H1 (cell line): ENCODE measurements at regions not wholly inside any gene's neighbourhood (a gene's known extent, or its start where the extent isn't known, plus 50 kb on each side); places are given as distances from the start of the nearest gene placed in this dataset.

Experiments used
- CTCF ChIA-PET: fragments of 300-600 bp; sonication (Branson Sonifier 250); formaldehyde crosslinking; loops from one replicate; lab custom pipeline; 2021; ENCODE audit not compliant: partially characterized antibody; lab: Charles Lee
- POLR2A ChIA-PET: fragments of 300-600 bp; sonication (Branson Sonifier 250); formaldehyde crosslinking; loops from one replicate; lab custom pipeline; 2021; ENCODE audit warnings: inconsistent platforms; ENCODE audit not compliant: partially characterized antibody; lab: Charles Lee
- DNase-seq, 2 experiments: peaks; one replicate each; pipeline versions ENCODE4 v3.0.0 to v3.0.0-alpha.2; 2010 to 2022; ENCODE audit warnings: low spot score in 2 of 2, low read depth in 1 of 2, mixed read lengths in 1 of 2
- FAIRE-seq: peaks from 2 replicates; lab custom pipeline; 2011; peaks lifted over from hg19 to GRCh38; lab: Jason Lieb, UNC
- H2AFZ ChIP-seq: 2 replicates; pipeline ENCODE4 v1.8.1; 2012; ENCODE audit warnings: low read length, inconsistent platforms
- H2AK5ac ChIP-seq: 2 replicates; pipeline ENCODE4 v1.6.1; 2013; ENCODE audit warnings: low read depth, low read length
- H2BK120ac ChIP-seq: replicated peaks from 2 replicates; pipeline ENCODE3; 2013; ENCODE audit warnings: low read depth, low read length, inconsistent platforms
- H2BK12ac ChIP-seq: 2 replicates; pipeline ENCODE4 v1.6.1; 2013; ENCODE audit warnings: low read depth, low read length
- H2BK15ac ChIP-seq: 2 replicates; pipeline ENCODE4 v1.6.1; 2013; ENCODE audit warnings: low read length
- H2BK20ac ChIP-seq: 2 replicates; pipeline ENCODE4 v1.6.1; 2013; ENCODE audit warnings: low read length
- H2BK5ac ChIP-seq: 2 replicates; pipeline ENCODE4 v1.6.1; 2013; ENCODE audit warnings: low read depth, low read length
- H3K14ac ChIP-seq: 2 replicates; pipeline ENCODE4 v1.6.1; 2013; ENCODE audit warnings: inconsistent platforms; ENCODE audit not compliant: insufficient read length
- H3K18ac ChIP-seq: 2 replicates; pipeline ENCODE4 v1.6.1; 2013; ENCODE audit warnings: low read length; ENCODE audit errors: extremely low read depth
- H3K23ac ChIP-seq: 2 replicates; pipeline ENCODE4 v1.6.1; 2013; ENCODE audit warnings: inconsistent platforms; ENCODE audit not compliant: insufficient read length
- H3K23me2 ChIP-seq: 2 replicates; pipeline ENCODE4 v1.6.1; 2013; ENCODE audit warnings: low read depth, low read length
- H3K27ac ChIP-seq: 2 replicates; pipeline ENCODE4 v1.6.1; 2011; ENCODE audit warnings: low read depth, low read length, inconsistent platforms
- H3K27me3 ChIP-seq, 4 experiments: replicated peaks in 1 of 4; 1 replicate in 1 of 4; 2 replicates in 3 of 4; pipeline versions ENCODE4 v1.6.1 to v1.8.1; 2011 to 2013; ENCODE audit warnings: low read length in 3 of 4, mild to moderate bottlenecking in 3 of 4, inconsistent platforms in 2 of 4, mixed read lengths in 2 of 4, moderate library complexity in 1 of 4; ENCODE audit not compliant: control insufficient read depth in 3 of 4, insufficient read depth in 3 of 4; ENCODE audit errors: extremely low read depth in 1 of 4
- H3K36me3 ChIP-seq, 4 experiments: 2 replicates each; pipeline versions ENCODE4 v1.6.1 to v1.8.1; 2011 to 2013; ENCODE audit warnings: mild to moderate bottlenecking in 4 of 4, low read length in 3 of 4, moderate library complexity in 2 of 4, control low read depth in 1 of 4, inconsistent platforms in 1 of 4; ENCODE audit not compliant: insufficient read depth in 4 of 4, control insufficient read depth in 2 of 4
- H3K4ac ChIP-seq: replicated peaks from 2 replicates; pipeline ENCODE3; 2013; ENCODE audit warnings: low read length, low read depth, mixed read lengths, inconsistent platforms; ENCODE audit not compliant: insufficient read length
- H3K4me1 ChIP-seq, 4 experiments: replicated peaks in 1 of 4; 1 replicate in 1 of 4; 2 replicates in 3 of 4; pipeline versions ENCODE4 v1.6.1 to v1.8.1; 2011 to 2013; ENCODE audit warnings: low read length in 3 of 4, inconsistent platforms in 2 of 4, mixed read lengths in 1 of 4; ENCODE audit not compliant: insufficient read depth in 4 of 4, control insufficient read depth in 3 of 4
- H3K4me2 ChIP-seq, 2 experiments: 2 replicates each; pipeline versions ENCODE4 v1.6.1 to v1.8.1; 2011 to 2013; ENCODE audit warnings: low read depth in 2 of 2, low read length in 2 of 2, control low read depth in 1 of 2, inconsistent platforms in 1 of 2, mild to moderate bottlenecking in 1 of 2; ENCODE audit not compliant: insufficient read depth in 1 of 2
- H3K4me3 ChIP-seq, 4 experiments: fragments of 200-600, 300-600 bp in 1 of 4; sonication (generic), shearing (Covaris generic), sonication (Bioruptor Twin) in 1 of 4; 2 replicates each; pipeline versions ENCODE4 v1.5.1 to v1.8.1; 2011 to 2016; ENCODE audit warnings: low read length in 4 of 4, low read depth in 3 of 4, control low read depth in 2 of 4, inconsistent platforms in 2 of 4, mild to moderate bottlenecking in 2 of 4, mixed read lengths in 1 of 4, moderate library complexity in 1 of 4; ENCODE audit not compliant: insufficient read depth in 2 of 4; ENCODE audit errors: extremely low read depth in 1 of 4
- H3K56ac ChIP-seq: replicated peaks from 2 replicates; pipeline ENCODE3; 2013; ENCODE audit warnings: low read depth, mild to moderate bottlenecking, mixed read lengths, low read length, inconsistent platforms; ENCODE audit not compliant: insufficient read length
- H3K79me1 ChIP-seq: 2 replicates; pipeline ENCODE4 v1.6.1; 2013; ENCODE audit warnings: low read depth, low read length, control low read depth
- H3K79me2 ChIP-seq, 2 experiments: 2 replicates each; pipeline versions ENCODE4 v1.6.1 to v1.8.1; 2012 to 2013; ENCODE audit warnings: low read length in 2 of 2, mild to moderate bottlenecking in 2 of 2, inconsistent platforms in 1 of 2; ENCODE audit not compliant: insufficient read depth in 2 of 2, control insufficient read depth in 1 of 2
- H3K9ac ChIP-seq, 4 experiments: replicated peaks in 1 of 4; 1 replicate in 1 of 4; 2 replicates in 3 of 4; pipeline versions ENCODE4 v1.6.1 to v1.8.1; 2011 to 2013; ENCODE audit warnings: low read depth in 3 of 4, low read length in 3 of 4, control low read depth in 2 of 4, mild to moderate bottlenecking in 2 of 4, moderate library complexity in 2 of 4, inconsistent platforms in 1 of 4; ENCODE audit errors: extremely low read depth in 1 of 4
- H3K9me3 ChIP-seq, 2 experiments: 2 replicates each; pipeline versions ENCODE4 v1.6.1 to v1.8.1; 2012 to 2013; ENCODE audit warnings: mild to moderate bottlenecking in 2 of 2, moderate library complexity in 2 of 2, control low read depth in 1 of 2, inconsistent platforms in 1 of 2, low read depth in 1 of 2, low read length in 1 of 2, mixed read lengths in 1 of 2; ENCODE audit not compliant: insufficient read depth in 2 of 2
- H4K20me1 ChIP-seq, 2 experiments: replicated peaks in 1 of 2; 2 replicates each; pipeline versions ENCODE3 to v1.8.1; 2011 to 2013; ENCODE audit warnings: inconsistent platforms in 2 of 2, low read length in 2 of 2, mild to moderate bottlenecking in 1 of 2; ENCODE audit not compliant: insufficient read depth in 2 of 2, control insufficient read depth in 1 of 2
- H4K5ac ChIP-seq: 2 replicates; pipeline ENCODE4 v1.6.1; 2013; ENCODE audit warnings: low read length, low read depth, mixed read lengths, inconsistent platforms; ENCODE audit not compliant: insufficient read length
- H4K8ac ChIP-seq: 2 replicates; pipeline ENCODE4 v1.8.0; 2013; ENCODE audit warnings: mild to moderate bottlenecking, moderate library complexity, low read length, inconsistent platforms; ENCODE audit not compliant: insufficient read depth; ENCODE audit errors: extremely low read depth
- H4K91ac ChIP-seq: replicated peaks from 2 replicates; pipeline ENCODE3; 2013; ENCODE audit warnings: low read length, mixed read lengths, inconsistent platforms; ENCODE audit not compliant: insufficient read length
- BCL11A ChIP-seq, 2 experiments: IDR thresholded peaks; one replicate each; pipeline ENCODE4 v1.6.1; 2011; ENCODE audit warnings: low read depth in 2 of 2, low read length in 2 of 2, mild to moderate bottlenecking in 2 of 2
- CBX5 ChIP-seq: fragments of 300-800, 300-1000 bp; sonication (generic); IDR thresholded peaks from 2 replicates; pipeline ENCODE4 v1.7.1; 2016; ENCODE audit warnings: antibody characterized with exemption, low read length, low read depth
- HDAC2 ChIP-seq, 2 experiments: fragments of 300-600 bp in 1 of 2; sonication (generic) in 1 of 2; IDR thresholded peaks; 2 replicates each; pipeline ENCODE4 v1.6.1; 2011 to 2012; ENCODE audit warnings: low read depth in 2 of 2, low read length in 2 of 2, mild to moderate bottlenecking in 2 of 2, moderate library complexity in 2 of 2, borderline replicate concordance in 1 of 2, inconsistent platforms in 1 of 2
- KDM1A ChIP-seq: fragments of 200-600, 300-600 bp; sonication (generic); IDR thresholded peaks from 2 replicates; pipeline ENCODE4 v1.7.1; 2016; ENCODE audit warnings: mild to moderate bottlenecking, low read length, borderline replicate concordance
- WGBS, 2 experiments: shearing (Covaris generic) in 1 of 2; methylation state at CpG; one replicate each; pipeline versions ENCODE4 v1.1.6 to v1.1.7; 2013 to 2015; ENCODE audit warnings: low lambda C conversion rate in 2 of 2, mixed read lengths in 2 of 2, inconsistent platforms in 1 of 2, low coverage in 1 of 2, missing lambda C conversion rate in 1 of 2; ENCODE audit not compliant: insufficient replicate concordance in 2 of 2, insufficient coverage in 1 of 2, insufficient read length in 1 of 2; ENCODE audit errors: extremely low coverage in 1 of 2, missing lambda C conversion rate in 1 of 2; 5-methylcytosine and 5-hydroxymethylcytosine counted together

DNA sequence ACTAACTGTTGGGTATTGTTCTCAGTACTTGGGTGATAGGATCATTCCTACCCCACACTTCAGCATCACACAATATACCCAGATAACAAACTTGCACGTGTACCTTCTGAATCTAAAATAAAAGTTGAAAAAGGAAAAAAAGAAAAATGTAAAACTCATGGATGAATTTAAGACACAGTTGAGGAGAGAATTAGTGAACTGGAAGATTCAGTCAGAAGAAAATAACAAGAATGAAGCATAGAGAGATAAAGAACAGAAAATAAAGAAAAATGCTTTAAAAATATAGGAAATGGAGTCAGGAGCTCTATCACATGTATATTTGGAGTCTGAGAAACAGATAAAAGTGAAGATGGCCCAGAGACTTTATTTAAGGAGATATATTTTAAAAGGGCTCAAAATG lies 90.4 kb upstream of the SALL3 start:
- Histone ChIP-seq H3K27ac (no peak overlapping the region), H3K56ac (no peak overlapping the region), H3K4me2 (no peak overlapping the region), H2BK5ac (no peak overlapping the region), H2AK5ac (no peak overlapping the region), H2AFZ (no peak overlapping the region), H3K4me1 (no peaks in the 10 kb centered on the region), H3K9me3 (peaks cover 6 to 12% of the 10 kb centered on the region in 2 experiments; a peak in 3 of 4 replicates), H3K9ac (no peak overlapping the region), H3K79me1 (no peaks in the 10 kb centered on the region), H3K4me3 (no peak overlapping the region), H3K18ac (no peak overlapping the region), H4K91ac (no peak overlapping the region), H2BK15ac (no peak overlapping the region), H3K23me2 (no peaks in the 10 kb centered on the region), H2BK12ac (no peak overlapping the region), H3K79me2 (no peaks in the 10 kb centered on the region), H3K27me3 (no peaks in the 10 kb centered on the region), H4K8ac (no peak overlapping the region), H2BK20ac (no peak overlapping the region), H3K4ac (no peak overlapping the region), H3K36me3 (no peaks in the 10 kb centered on the region), H3K23ac (no peak overlapping the region), H2BK120ac (no peak overlapping the region), H4K5ac (no peak overlapping the region), H4K20me1 (no peaks in the 10 kb centered on the region), H3K14ac (no peak overlapping the region)
- 81% methylated on average over 1 of the region's 1 CpG; no CpG with 5 or more reads in 1 of the 2 experiments for WGBS, 2 experiments
- no peak for DNase-seq
- no peak for FAIRE-seq
- POLR2A ChIA-PET: no interaction called here
- TF ChIP-seq CBX5 (no peak), HDAC2 (IDR thresholded peaks at IDR 0.05; ENCODE audit: borderline replicate concordance in 1 of 2, low read depth in 2 of 2, low read length in 2 of 2) (peak in 1 of 2 experiments; percentile 63; a peak in 1 of 4 replicates), BCL11A (IDR thresholded peaks at IDR 0.05; ENCODE audit: low read depth in 2 of 2, low read length in 2 of 2) (no peak), KDM1A (peak; percentile 87)
- CTCF ChIA-PET: interaction anchor here (3.4 kb wide), 1 partner anchor 10 kb away, joined by 8 read pairs; no protein-coding TSS in a partner anchor
